Stimulated activated CD8-positive, alpha-beta memory T cell treated with anti-CD3 and anti-CD28 coated beads, Interleukin-7, amount 100 ng/mL, for 1 hour (primary cell): ENCODE measurements at regions not wholly inside any gene's neighbourhood (a gene's known extent, or its start where the extent isn't known, plus 50 kb on each side); places are given as distances from the start of the nearest gene placed in this dataset.
"Not testable (repeated sequence)": the region's sequence is repeated elsewhere in the genome, so short reads cannot be mapped to it uniquely, and the experiment has no call there.

ENCODE experiments used
- DNase-seq, 2 donors: peaks; one replicate each; pipeline ENCODE4 v3.0.0-alpha.2; 2020; ENCODE audit warnings: low read depth in 2 of 2

- no peak for DNase-seq
These were observed 90.4 kb upstream of the RBMS1 start for GRCh38 chr2:160583813-160584537.

- no peak for DNase-seq
These were observed 91.4 kb upstream of the RBMS1 start for GRCh38 chr2:160584972-160585494.

- no peak for DNase-seq
These were observed 97.1 kb upstream of the RBMS1 start for GRCh38 chr2:160590664-160591063.

GRCh38 chr2:160592401-160592800, 98.8 kb upstream of the RBMS1 start:
- no peak for DNase-seq

- no peak for DNase-seq
These were observed 99.4 kb upstream of the RBMS1 start for GRCh38 chr2:160592993-160593392.

- DNase-seq, result no peak
These were observed 102.8 kb upstream of the RBMS1 start for GRCh38 chr2:160596441-160596840.

- not testable (repeated sequence) for DNase-seq
These were observed 106.8 kb upstream of the RBMS1 start for GRCh38 chr2:160600437-160600836.

GRCh38 chr2:160602073-160602472, 108.5 kb upstream of the RBMS1 start:
- DNase-seq, result no peak

- DNase-seq, result no peak
These were observed 110.3 kb upstream of the RBMS1 start for GRCh38 chr2:160603771-160604510.

GRCh38 chr2:160606341-160606740, 112.7 kb upstream of the RBMS1 start:
- no peak for DNase-seq

GRCh38 chr2:160608599-160608998, 115.0 kb upstream of the RBMS1 start:
- no peak for DNase-seq

- no peak for DNase-seq
These were observed 115.7 kb upstream of the RBMS1 start for GRCh38 chr2:160609346-160609745.

- DNase-seq, result no peak
These were observed 116.4 kb upstream of the RBMS1 start for GRCh38 chr2:160610041-160610440.

GRCh38 chr2:160612266-160612856, 118.8 kb upstream of the RBMS1 start:
- DNase-seq, result no peak

GRCh38 chr2:160613466-160614153, 120.0 kb upstream of the RBMS1 start:
- no peak for DNase-seq

- no peak for DNase-seq
These were observed 120.8 kb upstream of the RBMS1 start for GRCh38 chr2:160614391-160614790.

GRCh38 chr2:160615706-160616105, 122.1 kb upstream of the RBMS1 start:
- no peak for DNase-seq

- no peak for DNase-seq
These were observed 122.5 kb upstream of the RBMS1 start for GRCh38 chr2:160616149-160616548.

- DNase-seq, result no peak
These were observed 128.1 kb upstream of the RBMS1 start for GRCh38 chr2:160621748-160622147.

- DNase-seq, result not testable (repeated sequence)
These were observed 134.5 kb upstream of the RBMS1 start for GRCh38 chr2:160628020-160628637.

- DNase-seq, result no peak
These were observed 135.2 kb upstream of the RBMS1 start for GRCh38 chr2:160628811-160629210.
